GM23338 (cell line): ENCODE measurements at regions not wholly inside any gene's neighbourhood (a gene's known extent, or its start where the extent isn't known, plus 50 kb on each side); places are given as distances from the start of the nearest gene placed in this dataset.

ENCODE experiments used
- ATAC-seq: fragments of 200-7000 bp; cut with Tn5 transposase; 3 replicates; pipeline ENCODE4 v1.9.1; 2020
- DNase-seq: peaks from one replicate; pipeline ENCODE4 v3.0.0-alpha.2; 2015; ENCODE audit warnings: low spot score
- H2AFZ ChIP-seq: fragments of 200-600 bp; sonication (generic); 2 replicates; pipeline ENCODE4 v1.8.0; 2016; ENCODE audit warnings: antibody characterized with exemption, mild to moderate bottlenecking, moderate library complexity
- H3F3A ChIP-seq: fragments of 200-600 bp; sonication (generic); replicated peaks from 2 replicates; pipeline ENCODE4 v1.8.0; 2017; ENCODE audit warnings: antibody characterized with exemption, mixed run types, low read depth
- H3K27ac ChIP-seq: fragments of 200-600 bp; sonication (generic); 2 replicates; pipeline ENCODE4 v1.6.1; 2016; ENCODE audit warnings: low read depth
- H3K27me3 ChIP-seq: fragments of 200-600 bp; sonication (generic); 2 replicates; pipeline ENCODE4 v1.8.0; 2016; ENCODE audit warnings: mild to moderate bottlenecking, mixed run types, moderate library complexity; ENCODE audit not compliant: insufficient read depth
- H3K36me3 ChIP-seq: fragments of 200-600 bp; sonication (generic); 2 replicates; pipeline ENCODE4 v1.8.0; 2016; ENCODE audit warnings: mild to moderate bottlenecking; ENCODE audit not compliant: insufficient read depth
- H3K4me1 ChIP-seq: fragments of 200-600 bp; sonication (generic); 2 replicates; pipeline ENCODE4 v1.8.0; 2016; ENCODE audit warnings: mild to moderate bottlenecking, moderate library complexity; ENCODE audit not compliant: insufficient read depth
- H3K4me2 ChIP-seq: fragments of 200-600 bp; sonication (generic); 2 replicates; pipeline ENCODE4 v1.7.1; 2017; ENCODE audit warnings: mixed run types
- H3K4me3 ChIP-seq: fragments of 200-600 bp; sonication (generic); 2 replicates; pipeline ENCODE4 v1.6.1; 2016; ENCODE audit warnings: mixed run types
- H3K79me2 ChIP-seq: fragments of 200-600 bp; sonication (generic); replicated peaks from 2 replicates; pipeline ENCODE4 v1.8.0; 2017; ENCODE audit warnings: mild to moderate bottlenecking; ENCODE audit not compliant: insufficient read depth
- H3K9me2 ChIP-seq: fragments of 200-600 bp; sonication (generic); 2 replicates; pipeline ENCODE4 v1.8.0; 2017; ENCODE audit not compliant: insufficient read depth
- H4K20me1 ChIP-seq: fragments of 200-600 bp; sonication (generic); replicated peaks from 2 replicates; pipeline ENCODE4 v1.8.0; 2017; ENCODE audit warnings: mild to moderate bottlenecking; ENCODE audit not compliant: insufficient read depth
- H3K27ac Mint-ChIP-seq: 2 replicates; pipeline ENCODE4 v1.8.0; 2020; ENCODE audit warnings: inconsistent platforms, mild to moderate bottlenecking, moderate library complexity, mixed read lengths
- H3K27me3 Mint-ChIP-seq: 3 replicates; pipeline ENCODE4 v1.8.0; 2022; ENCODE audit warnings: low read depth, mild to moderate bottlenecking, moderate library complexity, mixed read lengths, inconsistent platforms; ENCODE audit not compliant: insufficient read depth, poor library complexity
- H3K36me3 Mint-ChIP-seq: 3 replicates; pipeline ENCODE4 v1.8.0; 2021; ENCODE audit warnings: low read depth, mild to moderate bottlenecking, inconsistent platforms, moderate library complexity, mixed read lengths
- H3K4me1 Mint-ChIP-seq: 3 replicates; pipeline ENCODE4 v1.8.0; 2020; ENCODE audit warnings: mild to moderate bottlenecking, inconsistent platforms, mixed read lengths
- H3K4me3 Mint-ChIP-seq: 3 replicates; pipeline ENCODE4 v1.8.0; 2021; ENCODE audit warnings: moderate library complexity, mild to moderate bottlenecking, inconsistent platforms, mixed read lengths
- H3K9me3 Mint-ChIP-seq: 3 replicates; pipeline ENCODE4 v1.8.0; 2020; ENCODE audit warnings: moderate library complexity, mild to moderate bottlenecking, inconsistent platforms, mixed read lengths
- CREB1 ChIP-seq: fragments of 250-450 bp; sonication (Bioruptor Pico); IDR thresholded peaks from 2 replicates; pipeline ENCODE4 v1.5.0; 2020; ENCODE audit warnings: low read depth, mild to moderate bottlenecking, moderate library complexity
- CTCF ChIP-seq, 2 experiments: fragments of 200-600 bp in 1 of 2; sonication (generic) in 1 of 2; conservative IDR thresholded peaks; 2 replicates each; pipeline versions ENCODE4 v1.5.1 to v1.6.1; 2016 to 2017; ENCODE audit warnings: antibody characterized with exemption in 2 of 2, low read depth in 2 of 2, mild to moderate bottlenecking in 2 of 2, moderate library complexity in 1 of 2
- ETS1 ChIP-seq: IDR thresholded peaks from 2 replicates; pipeline ENCODE4 v1.6.1; 2016; ENCODE audit warnings: antibody characterized with exemption
- EZH2 ChIP-seq: fragments of 200-600 bp; sonication (generic); IDR thresholded peaks from one replicate; pipeline ENCODE4 v1.8.0; 2017; ENCODE audit warnings: antibody characterized with exemption, mild to moderate bottlenecking, low read depth; ENCODE audit not compliant: unreplicated experiment
- EZH2phosphoT487 ChIP-seq: fragments of 200-600 bp; sonication (generic); IDR thresholded peaks from one replicate; pipeline ENCODE4 v1.8.1; 2018; ENCODE audit warnings: antibody characterized with exemption; ENCODE audit not compliant: unreplicated experiment
- JUNB ChIP-seq: IDR thresholded peaks from one replicate; pipeline ENCODE4 v1.6.1; 2016; ENCODE audit warnings: antibody characterized with exemption; ENCODE audit not compliant: unreplicated experiment
- NANOG ChIP-seq: IDR thresholded peaks from 2 replicates; pipeline ENCODE4 v1.6.1; 2016; ENCODE audit warnings: antibody characterized with exemption, borderline replicate concordance
- POLR2AphosphoS5 ChIP-seq: IDR thresholded peaks from 2 replicates; pipeline ENCODE4 v1.6.1; 2016; ENCODE audit warnings: antibody characterized with exemption, low read depth
- REST ChIP-seq: IDR thresholded peaks from one replicate; pipeline ENCODE4 v1.6.1; 2018; ENCODE audit warnings: antibody characterized with exemption; ENCODE audit not compliant: unreplicated experiment
- STAT1 ChIP-seq: IDR thresholded peaks from one replicate; pipeline ENCODE4 v1.6.1; 2016; ENCODE audit warnings: antibody characterized with exemption; ENCODE audit not compliant: unreplicated experiment
- ZNF114 ChIP-seq: fragments of 250-450 bp; sonication (Bioruptor Pico); IDR thresholded peaks from 2 replicates; pipeline ENCODE4 v1.5.0; 2020; ENCODE audit warnings: mild to moderate bottlenecking, moderate library complexity
- ZNF331 ChIP-seq: fragments of 250-450 bp; sonication (Bioruptor Pico); IDR thresholded peaks from 2 replicates; pipeline ENCODE4 v1.5.0; 2020; ENCODE audit warnings: low read depth, mild to moderate bottlenecking, moderate library complexity
- ZNF462 ChIP-seq: fragments of 250-450 bp; sonication (Bioruptor Pico); IDR thresholded peaks from 2 replicates; pipeline ENCODE4 v1.5.0; 2020; ENCODE audit warnings: mild to moderate bottlenecking, moderate library complexity

- Histone ChIP-seq H3K4me2 (no peak overlapping the region), H3F3A (no peaks in the 10 kb centered on the region), H3K4me3 (no peak overlapping the region), H3K27me3 (no peaks in the 10 kb centered on the region), H3K9me2 (no peaks in the 10 kb centered on the region), H4K20me1 (no peaks in the 10 kb centered on the region), H3K4me1 (no peaks in the 10 kb centered on the region), H2AFZ (no peak overlapping the region), H3K27ac (no peak overlapping the region), H3K79me2 (no peaks in the 10 kb centered on the region), H3K36me3 (no peaks in the 10 kb centered on the region)
- H3K4me1 Mint-ChIP-seq: no peaks in the 10 kb centered on the region
- no peaks in the 10 kb centered on the region for H3K27me3 Mint-ChIP-seq
- DNase-seq (no peak), ATAC-seq (no peak)
- no peaks in the 10 kb centered on the region for H3K9me3 Mint-ChIP-seq
- 0 out of 2 replicates have a peak overlapping the region, but pooled peaks have one; percentile 4 for H3K27ac Mint-ChIP-seq
- no peak overlapping the region for H3K4me3 Mint-ChIP-seq
- no peaks in the 10 kb centered on the region for H3K36me3 Mint-ChIP-seq
- TF ChIP-seq STAT1: no peak
- no peak for TF ChIP-seq NANOG
- TF ChIP-seq ZNF331 (CRISPR knock-in tag): no peak
- no peak for TF ChIP-seq CTCF (conservative IDR thresholded peaks at IDR 0.05; ENCODE audit: low read depth in 2 of 2)
- no peak for TF ChIP-seq REST
- TF ChIP-seq EZH2: no peak
- TF ChIP-seq POLR2AphosphoS5: no peak
- TF ChIP-seq ZNF114 (CRISPR knock-in tag): no peak
- TF ChIP-seq CREB1: no peak
- TF ChIP-seq ETS1: no peak
- no peak for TF ChIP-seq JUNB
- TF ChIP-seq ZNF462: no peak
- no peak for TF ChIP-seq EZH2phosphoT487
Observed at GRCh38 chr3:162142511-162142910, 645.9 kb downstream of the OTOL1 start.
